Thyroid gland (tissue), 4 donors: ENCODE measurements at regions not wholly inside any gene's neighbourhood (a gene's known extent, or its start where the extent isn't known, plus 50 kb on each side); places are given as distances from the start of the nearest gene placed in this dataset.

ENCODE experiments used
- CTCF ChIP-seq, 6 experiments: fragments of 200-600 bp in 3 of 6; fragments of 450-650 bp in 3 of 6; sonication (generic) in 3 of 6; IDR thresholded peaks; one replicate each; pipeline ENCODE4 v1.5.1; 2016 to 2019; ENCODE audit warnings: antibody characterized with exemption in 6 of 6, mild to moderate bottlenecking in 2 of 6, inconsistent platforms in 1 of 6, moderate library complexity in 1 of 6
- POLR2A ChIP-seq, 2 donors: fragments of 450-650 bp; IDR thresholded peaks; one replicate each; pipeline ENCODE4 v1.6.1; 2017; ENCODE audit warnings: antibody characterized with exemption in 2 of 2, mild to moderate bottlenecking in 2 of 2, moderate library complexity in 1 of 2

- no peak for TF ChIP-seq CTCF (IDR thresholded peaks at IDR 0.05)
- no peak for TF ChIP-seq POLR2A (IDR thresholded peaks at IDR 0.05)
These were observed 126.5 kb upstream of the THBS1 start for GRCh38 chr15:39454189-39454986.
